K562 (cell line): ENCODE measurements at regions not wholly inside any gene's neighbourhood (a gene's known extent, or its start where the extent isn't known, plus 50 kb on each side); places are given as distances from the start of the nearest gene placed in this dataset.

Source experiments
- BACH1 ChIP-seq: fragments of 200-800 bp; sonication (Bioruptor generic); IDR thresholded peaks from 2 replicates; pipeline ENCODE4 v1.6.1; 2016; ENCODE audit warnings: missing genetic modification characterization, missing compliant biosample characterization
- CEBPG ChIP-seq, 3 experiments: fragments of 200-800 bp in 1 of 3; sonication (Bioruptor generic) in 1 of 3; sonication (generic) in 1 of 3; formaldehyde crosslinking in 1 of 3; IDR thresholded peaks in 2 of 3; conservative IDR thresholded peaks in 1 of 3; 2 replicates each; pipeline versions ENCODE4 v1.6.1 to v1.8.0; 2016 to 2022; ENCODE audit warnings: missing compliant biosample characterization in 2 of 3, missing genetic modification characterization in 2 of 3, mild to moderate bottlenecking in 1 of 3, missing genetic modification reagents in 1 of 3
- CTCF ChIP-seq, 3 experiments: IDR thresholded peaks in 2 of 3; conservative IDR thresholded peaks in 1 of 3; 2 replicates each; pipeline ENCODE4 v1.5.1; 2011 to 2012; ENCODE audit warnings: low read length in 3 of 3, mild to moderate bottlenecking in 3 of 3, control low read depth in 2 of 3, improper control_type of control experiment in 1 of 3, inconsistent platforms in 1 of 3, low read depth in 1 of 3, mixed read lengths in 1 of 3, moderate library complexity in 1 of 3; ENCODE audit not compliant: insufficient read depth in 2 of 3
- CTCFL ChIP-seq: IDR thresholded peaks from 2 replicates; pipeline ENCODE4 v1.6.1; 2011; ENCODE audit warnings: borderline replicate concordance, low read depth, mild to moderate bottlenecking, moderate library complexity, low read length; ENCODE audit not compliant: insufficient read depth, poor library complexity, severe bottlenecking
- MAFG ChIP-seq: fragments of 450-650 bp; conservative IDR thresholded peaks from 2 replicates; pipeline ENCODE4 v1.6.1; 2016; ENCODE audit warnings: missing genetic modification characterization, missing compliant biosample characterization
- MED1 ChIP-seq: sonication (generic); formaldehyde crosslinking; IDR thresholded peaks from 2 replicates; pipeline ENCODE4 v1.8.1; 2023; ENCODE audit warnings: missing genetic modification reagents, borderline replicate concordance
- MXD1 ChIP-seq: fragments of 250-450 bp; sonication (Bioruptor Pico); IDR thresholded peaks from 2 replicates; pipeline ENCODE4 v1.8.0; 2021; ENCODE audit warnings: borderline replicate concordance, mild to moderate bottlenecking, moderate library complexity; ENCODE audit not compliant: poor library complexity, severe bottlenecking
- MXI1 ChIP-seq: IDR thresholded peaks from 2 replicates; pipeline ENCODE4 v1.6.1; 2011; ENCODE audit warnings: low read depth, mild to moderate bottlenecking, improper control_type of control experiment, low read length
- RFX5 ChIP-seq: IDR thresholded peaks from 2 replicates; pipeline ENCODE4 v1.6.1; 2011; ENCODE audit warnings: low read depth, mild to moderate bottlenecking, improper control_type of control experiment, low read length
- TARDBP ChIP-seq: fragments of 450-650 bp; IDR thresholded peaks from 2 replicates; pipeline ENCODE4 v1.6.1; 2016
- ZKSCAN3 ChIP-seq: fragments of 250-450 bp; sonication (Bioruptor Pico); IDR thresholded peaks from 2 replicates; pipeline ENCODE4 v1.4.0; 2020
- ZNF12 ChIP-seq: sonication (generic); formaldehyde crosslinking; IDR thresholded peaks from 2 replicates; pipeline ENCODE4 v1.4.0; 2020; ENCODE audit warnings: mild to moderate bottlenecking, missing genetic modification reagents
- ZNF740 ChIP-seq, 3 experiments: fragments of 200-800 bp in 1 of 3; sonication (Bioruptor generic) in 1 of 3; sonication (generic) in 1 of 3; formaldehyde crosslinking in 1 of 3; IDR thresholded peaks; 2 replicates each; pipeline versions ENCODE4 v1.6.1 to v1.8.0; 2016 to 2022; ENCODE audit warnings: mild to moderate bottlenecking in 2 of 3, missing compliant biosample characterization in 2 of 3, missing genetic modification characterization in 2 of 3, missing genetic modification reagents in 1 of 3

- TF ChIP-seq ZKSCAN3 (CRISPR knock-in tag): no peak
- TF ChIP-seq CEBPG (CRISPR knock-in tag; IDR thresholded peaks at IDR 0.05): no peak
- TF ChIP-seq CEBPG (tag; conservative IDR thresholded peaks at IDR 0.05 in 1 of 2, IDR thresholded peaks at IDR 0.05 in 1 of 2): no peak
- no peak for TF ChIP-seq MXD1
- TF ChIP-seq ZNF740 (CRISPR knock-in tag; IDR thresholded peaks at IDR 0.05): no peak
- no peak for TF ChIP-seq ZNF740 (tag; IDR thresholded peaks at IDR 0.05)
- no peak for TF ChIP-seq BACH1 (tag)
- no peak for TF ChIP-seq CTCFL
- no peak for TF ChIP-seq ZNF12 (CRISPR knock-in tag)
- TF ChIP-seq TARDBP: no peak
- TF ChIP-seq CTCF (IDR thresholded peaks at IDR 0.05 in 2 of 3, conservative IDR thresholded peaks at IDR 0.05 in 1 of 3; ENCODE audit: insufficient read depth in 2 of 3, low read depth in 1 of 3, low read length in 3 of 3): no peak
- no peak for TF ChIP-seq MAFG (tag)
- no peak for TF ChIP-seq RFX5
- no peak for TF ChIP-seq MED1 (CRISPR knock-in tag)
- TF ChIP-seq MXI1: no peak
Measured at GRCh38 chr13:79736356-79736755, 255.4 kb downstream of the NDFIP2 start.
